GM12874 (cell line): ENCODE measurements at regions not wholly inside any gene's neighbourhood (a gene's known extent, or its start where the extent isn't known, plus 50 kb on each side); places are given as distances from the start of the nearest gene placed in this dataset.

ENCODE experiments used
- CTCF ChIP-seq: IDR thresholded peaks from 2 replicates; pipeline ENCODE4 v1.5.1; 2011; ENCODE audit warnings: low read depth, mild to moderate bottlenecking, control low read depth, low read length, moderate library complexity; ENCODE audit not compliant: insufficient read depth

GRCh38 chr22:48459259-48459658 is 1368.4 kb downstream of the BRD1 start:
- TF ChIP-seq CTCF, result no peak

- TF ChIP-seq CTCF, result no peak
Observed at GRCh38 chr22:48456449-48456848, 1371.2 kb downstream of the BRD1 start.

GRCh38 chr22:48453751-48454485 is 1373.8 kb downstream of the BRD1 start:
- no peak for TF ChIP-seq CTCF

- TF ChIP-seq CTCF, result no peak
Observed at GRCh38 chr22:48453171-48453570, 1374.5 kb downstream of the BRD1 start.

- TF ChIP-seq CTCF, result no peak
Observed at GRCh38 chr22:48452766-48453165, 1374.9 kb downstream of the BRD1 start.

- TF ChIP-seq CTCF, result no peak
Observed at GRCh38 chr22:48451891-48452290, 1375.8 kb downstream of the BRD1 start.

GRCh38 chr22:48450188-48450825 is 1377.4 kb downstream of the BRD1 start:
- TF ChIP-seq CTCF, result no peak
